NCI-H345 (cell line): ENCODE measurements at regions not wholly inside any gene's neighbourhood (a gene's known extent, or its start where the extent isn't known, plus 50 kb on each side); places are given as distances from the start of the nearest gene placed in this dataset.
A peak's percentile ranks its signal among the peaks of the same experiment; 100 is the strongest.
"Not testable (repeated sequence)": the region's sequence is repeated elsewhere in the genome, so short reads cannot be mapped to it uniquely, and the experiment has no call there.

Experiments
- DNase-seq: peaks from one replicate; lab custom pipeline; 2025; lab: John Stamatoyannopoulos, UW

- DNase-seq, result no peak
Measured at GRCh38 chr2:183532514-183532913, 408.3 kb downstream of the NUP35 start.

GRCh38 chr2:183533021-183533420 lies 408.8 kb downstream of the NUP35 start:
- DNase-seq, result no peak

- DNase-seq, result no peak
Measured at GRCh38 chr2:183536290-183536689, 412.0 kb downstream of the NUP35 start.

- no peak for DNase-seq
Measured at GRCh38 chr2:183536714-183537113, 412.5 kb downstream of the NUP35 start.

DNA sequence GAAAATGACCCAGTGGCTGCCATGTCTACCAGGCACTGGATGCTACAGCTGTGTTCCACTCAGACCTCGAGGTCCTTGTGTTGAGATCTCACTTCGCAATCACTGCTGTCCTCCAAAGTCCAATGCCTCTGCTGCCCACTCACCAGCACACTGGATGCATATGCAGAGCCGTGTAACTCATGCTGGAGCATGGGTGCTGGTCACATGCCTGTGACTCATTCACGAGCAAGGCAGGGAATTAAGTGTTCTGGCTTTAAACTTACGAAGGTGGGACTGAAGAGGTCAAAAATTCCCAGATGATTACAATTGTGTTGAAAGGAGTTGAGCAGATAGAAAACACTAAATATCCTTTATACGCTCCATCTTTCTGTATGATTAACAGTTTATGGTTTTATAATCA lies 417.5 kb downstream of the NUP35 start:
- DNase-seq, result no peak

DNA sequence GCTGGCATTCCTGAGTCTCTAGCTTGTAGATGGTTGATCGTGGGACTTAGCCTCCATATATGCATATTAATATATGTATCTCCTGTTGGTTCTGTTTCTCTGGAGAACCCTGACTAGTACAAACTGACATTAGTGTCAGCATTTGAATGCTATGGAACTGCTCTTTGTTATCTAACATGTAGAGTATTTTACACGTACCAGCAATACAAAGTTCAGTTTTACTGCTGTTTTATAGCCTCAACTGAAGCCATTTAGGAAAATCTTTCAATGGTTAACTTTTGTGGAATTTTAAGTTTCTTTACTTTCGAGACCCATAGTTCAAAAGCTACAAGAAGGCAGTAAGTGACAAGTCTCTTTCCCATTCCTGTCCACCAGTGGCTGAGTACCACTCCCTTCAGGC lies 418.4 kb downstream of the NUP35 start:
- no peak for DNase-seq

DNA sequence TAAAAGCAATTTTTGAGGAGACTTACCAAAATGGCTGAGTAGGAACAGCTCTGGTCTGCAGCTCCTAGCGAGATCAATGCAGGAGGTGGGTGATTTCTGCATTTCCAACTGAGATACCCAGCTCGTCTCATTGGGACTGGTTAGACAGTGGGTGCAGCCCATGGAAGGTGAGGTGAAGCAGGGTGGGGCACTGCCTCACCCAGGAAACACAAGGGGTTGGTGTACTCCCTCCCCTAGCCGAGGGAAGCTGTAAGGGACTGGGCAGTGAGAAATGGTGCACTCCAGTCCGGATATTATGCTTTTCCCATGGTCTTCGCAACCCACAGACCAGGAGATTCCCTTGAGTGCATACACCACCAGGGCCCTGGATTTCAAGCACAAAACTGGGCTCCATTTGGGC lies 419.0 kb downstream of the NUP35 start:
- no peak for DNase-seq

DNA sequence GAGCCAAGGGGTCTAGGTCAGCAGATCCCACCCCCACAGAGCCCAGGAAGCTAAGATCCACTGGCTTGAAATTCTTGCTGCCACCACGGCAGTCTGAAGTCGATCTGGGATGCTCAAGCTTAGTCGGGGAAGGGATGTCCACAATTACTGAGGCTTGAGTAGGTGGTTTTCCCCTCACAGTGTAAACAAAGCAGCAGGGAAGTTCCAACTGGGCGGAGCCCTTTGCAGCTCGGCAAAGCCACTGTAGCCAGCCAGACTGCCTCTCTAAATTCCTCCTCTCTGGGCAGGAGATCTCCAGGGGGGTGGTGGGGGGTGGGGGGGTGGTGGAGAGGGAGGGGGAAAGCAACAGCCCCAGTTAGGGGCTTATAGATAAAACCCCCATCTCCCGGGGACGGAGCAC lies 419.5 kb downstream of the NUP35 start:
- no peak for DNase-seq

- not testable (repeated sequence) for DNase-seq
Measured at GRCh38 chr2:183546560-183547350, 422.5 kb downstream of the NUP35 start.

DNA sequence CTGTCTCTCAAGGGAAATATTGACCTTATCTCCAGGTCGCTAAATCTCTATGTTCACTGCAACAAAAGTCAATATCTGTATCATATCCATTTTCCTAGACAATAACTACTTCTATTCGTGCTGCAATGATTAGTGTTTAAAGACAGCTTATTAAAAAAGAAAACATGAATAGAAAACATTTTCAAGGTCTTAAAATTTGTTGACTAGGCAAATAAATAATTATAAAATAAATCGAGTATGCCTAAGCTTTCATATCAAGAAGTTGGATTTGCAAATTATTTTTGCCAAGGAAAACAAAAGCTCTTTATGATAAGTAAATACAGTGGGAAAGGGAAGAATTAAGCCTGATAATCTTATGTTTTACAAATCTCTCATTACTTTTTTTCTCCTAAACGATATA lies 428.5 kb downstream of the NUP35 start:
- no peak for DNase-seq

- DNase-seq, result no peak
Measured at GRCh38 chr2:183564726-183565125, 440.5 kb downstream of the NUP35 start.

DNA sequence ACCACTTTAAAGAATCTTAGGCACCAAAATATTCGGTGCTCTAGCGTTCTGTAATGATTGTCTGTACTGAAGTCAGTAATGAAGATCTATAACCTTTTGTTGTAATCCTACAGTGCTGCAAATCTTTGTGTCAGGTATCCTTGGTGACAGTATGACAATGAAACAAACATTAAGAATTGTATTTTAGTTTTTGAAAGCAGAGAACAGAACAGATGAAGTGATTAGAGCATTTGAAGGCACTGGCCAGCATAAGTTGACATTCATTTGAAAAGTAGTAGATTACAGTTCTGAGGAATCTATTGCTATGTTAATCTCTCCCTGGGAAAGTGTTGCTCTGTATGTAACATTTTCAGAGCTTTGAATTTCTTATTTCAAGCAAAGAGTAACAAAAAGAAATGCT lies 451.2 kb downstream of the NUP35 start:
- no peak for DNase-seq

DNA sequence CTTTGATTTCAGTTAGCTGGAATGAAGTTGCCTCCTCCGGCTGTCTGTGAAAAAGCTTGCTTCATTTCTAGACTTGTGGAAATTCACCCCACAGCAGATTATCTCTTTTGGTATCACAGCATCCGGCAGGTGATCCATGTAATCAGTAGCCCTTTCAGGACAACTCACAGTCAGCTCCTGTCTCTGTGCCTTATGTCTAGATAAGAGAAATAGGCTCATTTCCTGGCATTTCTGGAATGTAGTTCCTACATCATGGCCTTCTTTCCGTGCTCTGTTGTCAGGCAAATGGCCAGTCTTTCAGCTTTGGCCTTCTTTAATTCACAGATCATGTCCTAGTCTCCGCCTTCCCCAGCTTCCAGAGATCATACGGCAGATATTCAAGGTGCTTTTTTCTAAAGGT lies 455.4 kb downstream of the NUP35 start:
- no peak for DNase-seq

DNA sequence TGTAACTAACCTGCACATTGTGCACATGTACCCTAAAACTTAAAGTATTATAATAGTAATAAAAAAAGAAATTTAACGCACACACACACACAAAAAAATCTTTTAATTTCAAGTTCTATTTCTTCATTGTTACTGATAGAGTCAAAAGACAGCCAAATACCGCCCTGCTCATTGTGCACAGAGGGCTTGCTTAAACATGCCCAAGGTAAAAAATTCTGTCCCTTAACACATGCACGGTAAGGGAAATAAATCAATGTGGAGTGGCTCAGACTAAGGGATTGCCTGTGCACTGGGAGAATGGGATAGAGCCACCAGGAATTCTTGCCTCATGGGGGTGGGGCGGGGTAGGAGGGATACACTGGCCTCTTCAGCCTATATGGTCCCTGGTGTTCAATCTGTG lies 468.0 kb downstream of the NUP35 start:
- peak; percentile 62 for DNase-seq

DNA sequence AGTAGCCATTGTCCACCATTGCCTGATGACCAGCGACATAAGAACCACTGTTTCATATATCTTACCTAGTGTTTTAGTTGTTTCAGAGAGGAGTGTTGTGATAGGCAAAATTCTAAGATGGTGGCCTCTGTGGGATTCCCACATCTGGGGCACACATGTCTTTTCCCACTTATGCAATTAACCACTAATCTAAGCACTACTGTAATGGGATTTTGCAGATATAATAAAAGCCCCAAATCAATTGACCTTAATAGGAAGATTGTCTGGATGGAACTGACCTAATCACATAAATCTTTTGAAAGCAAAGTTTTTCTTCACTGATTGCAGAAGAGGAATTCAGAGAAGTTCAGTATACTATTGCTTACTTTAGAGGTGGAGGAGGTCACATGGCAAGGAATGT lies 469.9 kb downstream of the NUP35 start:
- DNase-seq, result no peak

DNA sequence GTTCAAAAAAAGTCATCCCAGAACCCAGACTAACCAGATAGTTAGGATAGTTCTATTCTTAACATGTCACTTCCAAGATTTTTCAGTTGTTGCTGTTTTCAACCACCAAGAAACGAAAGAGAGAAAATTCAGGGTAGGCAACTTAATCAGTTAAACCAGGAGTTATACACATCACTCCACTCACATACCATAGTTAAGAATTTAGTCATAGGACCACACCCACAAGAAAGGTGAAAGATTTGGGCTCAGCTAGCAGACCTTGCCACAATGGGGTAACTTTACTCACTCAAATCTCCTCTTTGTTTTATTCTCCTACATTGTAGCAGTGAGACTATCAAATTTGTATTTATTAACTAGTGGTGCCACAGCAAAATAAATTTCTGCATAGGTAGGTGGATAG lies 473.6 kb downstream of the NUP35 start:
- DNase-seq, result no peak

GRCh38 chr2:183604065-183604464 lies 479.8 kb downstream of the NUP35 start:
- peak; percentile 38 for DNase-seq

DNA sequence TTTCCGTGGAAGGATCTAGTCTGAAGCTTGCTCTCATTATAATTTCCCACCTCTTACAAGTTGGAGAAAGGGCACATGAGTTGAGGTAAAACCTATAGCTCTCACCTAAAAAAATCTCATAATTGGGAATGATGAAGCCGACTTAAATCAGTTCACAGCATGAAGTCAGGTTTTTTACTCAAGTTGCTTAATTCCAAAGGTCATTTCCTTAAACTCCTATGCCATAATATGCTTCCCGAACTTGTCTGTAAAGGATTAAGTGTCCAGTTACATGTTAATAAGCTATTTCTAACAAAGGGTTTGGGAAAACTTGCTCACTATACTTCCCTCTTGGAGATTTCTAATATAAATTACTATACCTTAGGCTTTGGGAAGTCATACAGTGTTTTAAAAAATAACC lies 481.2 kb downstream of the NUP35 start:
- no peak for DNase-seq

DNA sequence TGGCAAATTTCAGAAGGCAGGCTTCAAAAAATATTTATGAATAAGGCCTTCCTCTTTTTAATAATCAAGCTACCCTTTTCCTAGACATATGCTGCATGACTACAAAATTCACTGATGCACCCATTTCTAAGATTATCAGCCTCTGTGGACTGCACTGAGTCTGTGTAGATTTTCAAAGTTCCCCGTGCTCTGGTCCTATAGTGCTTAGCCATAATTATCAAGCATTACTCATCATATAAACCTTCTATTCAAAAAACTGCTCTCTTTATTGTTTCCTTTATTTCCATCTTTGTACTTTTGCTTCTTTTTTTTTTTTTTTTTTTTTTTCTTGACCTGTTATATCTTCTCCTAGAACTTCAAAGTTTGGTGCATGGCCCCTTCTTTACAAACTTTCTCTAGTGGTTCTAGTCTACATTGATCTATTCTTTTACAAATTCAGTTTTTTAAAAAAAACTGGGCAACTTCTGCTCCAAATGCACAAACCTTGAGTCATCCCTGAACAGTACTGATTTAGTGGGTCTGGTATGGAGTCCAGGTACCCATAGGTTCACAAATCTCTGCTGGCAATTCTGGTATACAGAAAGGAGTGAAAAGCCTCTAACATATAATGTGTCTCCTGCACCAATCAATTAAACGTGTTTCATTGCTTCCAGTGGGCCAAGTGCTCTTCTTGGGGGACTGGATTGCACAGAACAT lies 481.9 kb downstream of the NUP35 start:
- DNase-seq, result no peak

DNA sequence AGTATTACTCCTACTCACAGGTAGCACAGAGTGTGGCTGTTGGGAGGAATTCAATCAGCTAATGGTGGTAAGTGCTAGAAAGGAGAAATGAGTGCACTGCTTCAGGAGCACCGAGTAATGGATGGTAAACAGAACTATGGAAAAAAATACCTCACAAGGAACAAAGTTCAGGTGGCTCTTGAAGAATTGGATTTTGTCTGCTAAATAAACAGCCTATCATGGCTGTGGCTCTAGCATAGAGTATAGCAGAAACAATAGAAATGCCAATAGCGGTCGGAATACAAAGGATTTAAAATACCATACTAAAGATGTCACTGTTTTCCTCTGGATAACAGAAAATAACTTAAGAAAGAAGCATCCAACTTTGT lies 482.5 kb downstream of the NUP35 start:
- no peak for DNase-seq

DNA sequence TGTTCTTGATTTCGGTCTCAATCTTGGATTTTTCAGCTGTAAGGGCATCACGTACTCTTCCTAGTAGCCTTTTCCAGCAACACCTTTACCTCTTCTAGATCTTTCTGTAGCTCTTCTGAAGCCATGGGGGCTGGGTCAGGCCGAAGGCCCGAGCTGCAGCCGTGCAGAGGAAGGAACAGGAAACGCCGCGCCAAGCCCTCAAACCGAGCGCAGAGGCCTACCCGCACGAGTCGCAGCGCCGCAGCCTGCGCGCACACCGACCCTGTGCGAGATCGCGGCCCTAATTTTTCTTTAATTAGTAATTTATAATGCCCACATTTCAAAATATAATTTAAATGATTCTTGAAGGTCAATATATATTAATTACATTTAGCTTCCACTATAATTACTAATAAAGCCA lies 483.8 kb downstream of the NUP35 start:
- DNase-seq, result no peak

- DNase-seq, result no peak
Measured at GRCh38 chr2:183608747-183609146, 484.5 kb downstream of the NUP35 start.

DNA sequence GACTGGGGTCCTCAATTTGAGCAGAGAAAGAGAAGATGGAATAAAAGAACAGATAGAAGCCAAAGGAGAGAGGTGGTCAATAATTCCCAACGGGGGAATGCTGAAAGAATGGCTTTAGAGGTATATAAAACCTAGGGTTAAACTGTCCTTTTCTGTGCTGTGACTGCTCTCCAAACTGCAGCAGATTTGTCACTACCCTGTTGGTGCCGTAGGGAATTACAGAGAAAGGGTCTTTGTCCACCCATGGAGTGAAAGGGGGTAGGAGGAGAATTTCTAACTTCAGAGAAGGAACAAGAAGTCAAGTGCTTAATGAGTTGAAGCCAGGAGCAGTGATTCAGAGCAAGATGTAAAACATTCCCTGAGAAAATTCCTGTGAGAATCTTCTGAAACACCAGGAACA lies 486.5 kb downstream of the NUP35 start:
- no peak for DNase-seq
